ENCODE measurements at regions not wholly inside any gene's neighbourhood (a gene's known extent, or its start where the extent isn't known, plus 50 kb on each side); places are given as distances from the start of the nearest gene placed in this dataset.
"Not testable (repeated sequence)": the region's sequence is repeated elsewhere in the genome, so short reads cannot be mapped to it uniquely, and the experiment has no call there.

- DNase-seq (ENCODE audit: low read depth) = no peak
- TF ChIP-seq CTCF (IDR thresholded peaks at IDR 0.05; ENCODE audit: low read depth, low read length, missing control alignments) = no peak
- H3K4me3 ChIP-seq (ENCODE audit: low read depth, low read length) = no peak overlapping the region
Measured at GRCh38 chr4:148539387-148539786, 97.2 kb upstream of the NR3C2 start.

DNA sequence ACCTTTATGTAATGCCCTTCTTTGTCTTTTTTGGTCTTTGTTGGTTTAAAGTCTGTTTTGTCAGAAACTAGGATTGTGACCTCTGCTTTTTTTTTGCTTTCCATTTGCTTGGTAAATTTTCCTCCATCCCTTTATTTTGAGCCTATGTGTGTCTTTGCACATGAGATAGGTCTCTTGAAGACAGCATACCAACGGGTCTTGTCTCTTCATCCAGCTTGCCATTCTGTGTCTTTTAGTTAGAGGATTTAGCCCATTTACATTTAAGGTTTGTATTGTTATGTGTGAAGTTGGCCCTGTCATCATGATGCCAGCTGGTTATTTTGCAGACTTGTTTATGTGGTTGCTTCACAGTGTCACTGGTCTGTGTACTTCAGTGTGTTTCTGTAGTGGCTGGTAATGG is 91.6 kb upstream of the NR3C2 start:
- DNase-seq (ENCODE audit: low read depth); H3K4me3 ChIP-seq (ENCODE audit: low read depth, low read length): not testable (repeated sequence)

DNA sequence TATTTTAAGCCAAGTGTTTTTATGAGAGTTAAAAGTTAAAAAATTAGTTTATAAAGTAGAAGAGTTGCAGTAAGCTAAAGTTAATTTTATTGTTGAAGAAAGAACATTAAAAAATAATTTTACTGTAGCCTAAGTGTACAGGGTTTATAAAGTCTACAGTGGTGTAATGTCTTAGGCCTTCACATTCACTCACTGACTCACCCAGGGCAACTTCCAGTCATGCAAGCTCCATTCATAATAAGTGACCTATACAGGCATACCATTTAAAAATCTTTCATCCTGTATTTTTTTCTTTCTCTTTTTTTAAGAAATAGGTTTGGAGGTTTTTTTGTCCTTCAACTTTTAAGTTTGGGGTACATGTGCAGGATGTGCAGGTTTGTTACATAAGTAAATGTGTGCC is 87.9 kb upstream of the NR3C2 start:
- no peak overlapping the region for H3K4me3 ChIP-seq (ENCODE audit: low read depth, low read length)
- no peak for DNase-seq (ENCODE audit: low read depth)
- no peak for TF ChIP-seq CTCF (IDR thresholded peaks at IDR 0.05; ENCODE audit: low read depth, low read length, missing control alignments)

DNA sequence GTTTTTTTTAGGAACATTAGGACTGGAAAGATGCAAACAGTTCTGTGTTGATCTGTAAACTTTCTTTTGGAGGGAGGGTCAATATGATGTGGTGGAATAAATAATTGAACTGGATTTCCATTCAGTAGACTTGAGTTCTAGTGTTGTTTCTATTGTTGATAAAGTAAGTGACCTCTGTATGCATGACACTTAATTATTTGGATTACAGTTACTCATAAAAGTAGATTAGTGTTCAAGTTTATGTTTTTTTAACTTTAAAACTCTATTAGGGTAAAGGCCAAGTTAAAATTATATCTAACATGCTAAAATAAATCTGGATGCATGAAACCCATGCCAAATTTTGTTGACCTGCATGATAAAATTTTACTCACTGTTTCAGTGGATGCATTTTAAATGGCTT is 85.4 kb upstream of the NR3C2 start:
- no peak for TF ChIP-seq CTCF (IDR thresholded peaks at IDR 0.05; ENCODE audit: low read depth, low read length, missing control alignments)
- no peak overlapping the region for H3K4me3 ChIP-seq (ENCODE audit: low read depth, low read length)

GRCh38 chr4:148522995-148523394 is 80.8 kb upstream of the NR3C2 start:
- no peak for DNase-seq (ENCODE audit: low read depth)
- TF ChIP-seq CTCF (IDR thresholded peaks at IDR 0.05; ENCODE audit: low read depth, low read length, missing control alignments) = no peak
- H3K4me3 ChIP-seq (ENCODE audit: low read depth, low read length) = no peak overlapping the region

More for the DNA sequence above, 85.4 kb upstream of the NR3C2 start:
- DNase-seq (ENCODE audit: low read depth) = no peak

DNA sequence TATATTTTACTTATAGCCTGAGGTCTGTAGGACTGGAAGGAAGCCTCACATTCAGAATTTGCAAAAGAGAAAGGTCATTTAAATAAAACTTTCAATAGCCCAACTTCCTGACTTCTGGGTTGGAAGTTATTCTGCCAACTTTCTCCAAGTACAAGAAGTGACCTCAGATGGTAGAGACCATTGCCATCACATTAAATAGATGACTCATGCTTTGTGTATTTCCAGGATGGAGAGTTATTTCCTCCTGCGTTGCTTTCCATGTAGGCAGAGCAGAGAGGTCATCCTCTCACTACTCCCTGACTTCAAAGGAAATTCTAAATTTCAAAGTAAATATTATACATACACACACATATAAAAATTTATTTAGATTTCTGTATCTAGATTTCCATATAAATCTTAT is 73.0 kb upstream of the NR3C2 start:
- no peak for TF ChIP-seq CTCF (IDR thresholded peaks at IDR 0.05; ENCODE audit: low read depth, low read length, missing control alignments)
- no peak overlapping the region for H3K4me3 ChIP-seq (ENCODE audit: low read depth, low read length)
- DNase-seq (ENCODE audit: low read depth) = no peak

GRCh38 chr4:148514581-148514980 is 72.4 kb upstream of the NR3C2 start:
- TF ChIP-seq CTCF (IDR thresholded peaks at IDR 0.05; ENCODE audit: low read depth, low read length, missing control alignments) = no peak
- no peak for DNase-seq (ENCODE audit: low read depth)
- H3K4me3 ChIP-seq (ENCODE audit: low read depth, low read length) = no peak overlapping the region

GRCh38 chr4:148514041-148514440 is 71.8 kb upstream of the NR3C2 start:
- TF ChIP-seq CTCF (IDR thresholded peaks at IDR 0.05; ENCODE audit: low read depth, low read length, missing control alignments) = no peak
- no peak for DNase-seq (ENCODE audit: low read depth)
- H3K4me3 ChIP-seq (ENCODE audit: low read depth, low read length) = no peak overlapping the region
